CD14-positive monocyte (primary cell): ENCODE measurements at regions not wholly inside any gene's neighbourhood (a gene's known extent, or its start where the extent isn't known, plus 50 kb on each side); places are given as distances from the start of the nearest gene placed in this dataset.

Experiments used
- DNase-seq, 3 donors: peaks; one replicate each; pipeline ENCODE4 v3.0.0-alpha.2; 2011 to 2022
- H2AFZ ChIP-seq: 2 replicates; pipeline ENCODE4 v1.6.0; 2012; ENCODE audit warnings: mild to moderate bottlenecking, low read depth, low read length, inconsistent platforms; ENCODE audit not compliant: insufficient read depth, poor library complexity, severe bottlenecking
- H3K27ac ChIP-seq, 2 donors: 1 replicate in 1 of 2; 2 replicates in 1 of 2; pipeline ENCODE4 v1.5.1; 2012 to 2013; ENCODE audit warnings: low read length in 2 of 2, control low read depth in 1 of 2, inconsistent platforms in 1 of 2, low read depth in 1 of 2, mild to moderate bottlenecking in 1 of 2
- H3K27me3 ChIP-seq, 2 donors: one replicate each; pipeline versions ENCODE4 v1.6.0 to v1.6.1; 2011 to 2013; ENCODE audit warnings: low read length in 2 of 2; ENCODE audit not compliant: control insufficient read depth in 2 of 2, insufficient read depth in 2 of 2
- H3K36me3 ChIP-seq, 2 donors: replicated peaks in 1 of 2; 1 replicate in 1 of 2; 2 replicates in 1 of 2; pipeline versions ENCODE4 v1.5.1 to v1.6.1; 2012 to 2013; ENCODE audit warnings: low read length in 2 of 2, control low read depth in 1 of 2, inconsistent platforms in 1 of 2, mild to moderate bottlenecking in 1 of 2; ENCODE audit not compliant: insufficient read depth in 2 of 2, control insufficient read depth in 1 of 2
- H3K4me1 ChIP-seq, 2 donors: 1 replicate in 1 of 2; 2 replicates in 1 of 2; pipeline versions ENCODE4 v1.5.1 to v1.6.1; 2012 to 2013; ENCODE audit warnings: low read length in 2 of 2, control low read depth in 1 of 2, inconsistent platforms in 1 of 2, mild to moderate bottlenecking in 1 of 2, moderate library complexity in 1 of 2; ENCODE audit not compliant: insufficient read depth in 2 of 2, control insufficient read depth in 1 of 2
- H3K4me2 ChIP-seq: replicated peaks from 2 replicates; pipeline ENCODE3; 2012; ENCODE audit warnings: low read length, moderate library complexity, mild to moderate bottlenecking; ENCODE audit not compliant: poor library complexity, severe bottlenecking; ENCODE audit errors: extremely low read depth
- H3K4me3 ChIP-seq, 3 experiments: fragments of 200-600 bp in 1 of 3; sonication (generic) in 1 of 3; replicated peaks in 1 of 3; 1 replicate in 2 of 3; 2 replicates in 1 of 3; pipeline ENCODE4 v1.5.1; 2011 to 2013; ENCODE audit warnings: low read length in 3 of 3, mild to moderate bottlenecking in 3 of 3, control low read depth in 2 of 3, low read depth in 2 of 3, inconsistent platforms in 1 of 3, moderate library complexity in 1 of 3
- H3K79me2 ChIP-seq: 2 replicates; pipeline ENCODE4 v1.6.0; 2012; ENCODE audit warnings: mild to moderate bottlenecking, control low read depth, inconsistent platforms, low read length, moderate library complexity; ENCODE audit not compliant: insufficient read depth
- H3K9ac ChIP-seq: 2 replicates; pipeline ENCODE4 v1.6.0; 2017; ENCODE audit warnings: low read length, mild to moderate bottlenecking; ENCODE audit not compliant: insufficient read depth, poor library complexity, severe bottlenecking
- H3K9me3 ChIP-seq, 2 donors: replicated peaks in 1 of 2; 1 replicate in 1 of 2; 2 replicates in 1 of 2; pipeline versions ENCODE4 v1.5.1 to v1.6.1; 2012 to 2013; ENCODE audit warnings: low read length in 2 of 2, control low read depth in 1 of 2; ENCODE audit not compliant: control insufficient read depth in 1 of 2, insufficient read depth in 1 of 2
- H4K20me1 ChIP-seq: 2 replicates; pipeline ENCODE4 v1.6.0; 2012; ENCODE audit warnings: mild to moderate bottlenecking, low read length, control low read depth, moderate library complexity; ENCODE audit not compliant: insufficient read depth
- H3K27ac Mint-ChIP-seq, 7 donors: one replicate each; pipeline ENCODE4 v1.8.0; 2020; ENCODE audit warnings: mild to moderate bottlenecking in 7 of 7, mixed read lengths in 7 of 7, moderate library complexity in 6 of 7, inconsistent platforms in 2 of 7
- H3K27me3 Mint-ChIP-seq, 3 donors: one replicate each; pipeline ENCODE4 v1.8.0; 2021 to 2022; ENCODE audit warnings: low read depth in 3 of 3, mild to moderate bottlenecking in 3 of 3, mixed read lengths in 3 of 3, moderate library complexity in 3 of 3, inconsistent platforms in 1 of 3
- H3K36me3 Mint-ChIP-seq, 2 donors: one replicate each; pipeline ENCODE4 v1.8.0; 2020; ENCODE audit warnings: mixed read lengths in 2 of 2, inconsistent platforms in 1 of 2, mild to moderate bottlenecking in 1 of 2
- H3K4me1 Mint-ChIP-seq: one replicate; pipeline ENCODE4 v1.8.0; 2020; ENCODE audit warnings: mild to moderate bottlenecking, mixed read lengths
- H3K4me3 Mint-ChIP-seq, 2 donors: one replicate each; pipeline ENCODE4 v1.8.0; 2020; ENCODE audit warnings: mild to moderate bottlenecking in 2 of 2, mixed read lengths in 2 of 2, moderate library complexity in 1 of 2
- H3K9me3 Mint-ChIP-seq, 7 donors: one replicate each; pipeline ENCODE4 v1.8.0; 2020 to 2022; ENCODE audit warnings: mixed read lengths in 7 of 7, mild to moderate bottlenecking in 6 of 7, moderate library complexity in 6 of 7, inconsistent platforms in 2 of 7
- CTCF ChIP-seq: fragments of 200-600 bp; IDR thresholded peaks from one replicate; pipeline ENCODE4 v1.8.0; 2022; ENCODE audit warnings: antibody characterized with exemption, mild to moderate bottlenecking
- WGBS: methylation state at CpG from one replicate; pipeline ENCODE4 v1.1.5; 2013; ENCODE audit warnings: missing lambda C conversion rate; ENCODE audit not compliant: insufficient coverage; 5-methylcytosine and 5-hydroxymethylcytosine counted together
- intact Hi-C, 2 donors: fragments of 100-400 bp; cut with micrococcal nuclease; formaldehyde crosslinking; loops; one replicate each; pipeline versions ENCODE4 v1.15.0 to v1.15.1; 2023

DNA sequence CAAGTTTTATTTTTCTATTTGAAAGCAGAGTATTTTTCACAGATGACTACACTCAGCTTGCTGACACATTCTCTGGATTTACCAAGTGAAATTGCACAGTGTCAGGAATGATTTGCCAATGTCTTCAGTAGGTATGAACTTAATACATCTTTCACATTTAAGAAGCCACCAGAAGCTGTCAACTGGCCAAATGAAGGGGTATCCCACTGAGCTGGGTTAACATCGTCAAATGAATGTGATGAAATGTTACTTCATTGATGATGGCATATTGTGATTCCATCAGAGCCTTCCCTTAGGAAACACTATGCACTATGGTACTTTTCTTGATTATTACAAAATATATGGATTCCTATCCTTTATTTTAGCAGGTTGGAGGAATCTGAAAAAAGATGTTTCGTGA lies 592.3 kb downstream of the FGF9 start:
- H3K36me3 Mint-ChIP-seq: no peaks in the 10 kb centered on the region
- no peaks in the 10 kb centered on the region for H3K4me1 Mint-ChIP-seq
- no CpG with 5 or more reads among the region's 2 CpGs for WGBS

DNA sequence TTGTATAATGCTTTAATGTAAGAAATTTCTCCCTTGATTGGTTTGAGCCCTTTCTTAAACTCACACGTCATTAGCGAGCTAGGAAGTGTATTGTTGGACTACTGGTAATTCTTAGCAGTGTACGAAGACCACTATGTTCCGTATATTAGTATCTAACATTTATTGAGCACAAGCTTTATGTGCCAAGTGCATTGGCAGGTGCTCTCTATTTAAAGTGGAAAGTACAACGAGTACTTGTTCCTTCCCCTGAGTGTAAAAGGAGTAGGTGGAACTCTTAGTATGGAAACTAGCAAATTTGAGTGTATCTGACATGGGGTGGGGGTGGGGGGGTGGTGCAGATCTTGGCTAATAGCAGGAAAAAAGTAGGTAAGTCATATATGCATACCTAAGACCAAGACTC lies 594.7 kb downstream of the FGF9 start:
- Mint-ChIP-seq H3K4me3 (no peak overlapping the region), H3K36me3 (no peaks in the 10 kb centered on the region), H3K4me1 (no peaks in the 10 kb centered on the region), H3K27me3 (peaks cover 0 to 1% (median 0%) of the 10 kb centered on the region in 3 donors), H3K27ac (no peak overlapping the region), H3K9me3 (peaks cover 0 to 10% (median 2%) of the 10 kb centered on the region in 7 donors)
- WGBS: no CpG with 5 or more reads among the region's 5 CpGs
- no peak overlapping the region for H3K4me2 ChIP-seq
- no peak overlapping the region for H3K27ac ChIP-seq
- H3K4me3 ChIP-seq: no peak overlapping the region
- H3K79me2 ChIP-seq: no peaks in the 10 kb centered on the region
- H2AFZ ChIP-seq: no peak overlapping the region
- peaks cover 0 to 8% of the 10 kb centered on the region in 2 donors for H3K9me3 ChIP-seq
- H3K36me3 ChIP-seq: no peaks in the 10 kb centered on the region
- no peak overlapping the region for H3K9ac ChIP-seq
- no peaks in the 10 kb centered on the region for H4K20me1 ChIP-seq
- no peaks in the 10 kb centered on the region for H3K4me1 ChIP-seq
- intact Hi-C loops: no loop called here
- no peak for TF ChIP-seq CTCF
- no peak for DNase-seq
- no peaks in the 10 kb centered on the region for H3K27me3 ChIP-seq

More for the DNA sequence above, 592.3 kb downstream of the FGF9 start:
- no peaks in the 10 kb centered on the region for H3K27me3 ChIP-seq
- no peak overlapping the region for H3K9ac ChIP-seq
- H3K4me3 ChIP-seq: no peak overlapping the region
- no peak overlapping the region for H3K4me2 ChIP-seq
- H3K27ac ChIP-seq: no peak overlapping the region
- intact Hi-C loops: no loop called here
- Mint-ChIP-seq H3K27me3 (peaks cover 0 to 1% (median 0%) of the 10 kb centered on the region in 3 donors), H3K9me3 (peaks cover 0 to 6% (median 0%) of the 10 kb centered on the region in 7 donors), H3K4me3 (no peak overlapping the region), H3K27ac (no peak overlapping the region)
- H3K9me3 ChIP-seq: peaks cover 0 to 8% of the 10 kb centered on the region in 2 donors
- no peak overlapping the region for H2AFZ ChIP-seq
- TF ChIP-seq CTCF: no peak
- DNase-seq: no peak
- H3K4me1 ChIP-seq: no peaks in the 10 kb centered on the region
- no peaks in the 10 kb centered on the region for H4K20me1 ChIP-seq
- no peaks in the 10 kb centered on the region for H3K79me2 ChIP-seq
- no peaks in the 10 kb centered on the region for H3K36me3 ChIP-seq
